CD4-positive, alpha-beta memory T cell (primary cell): ENCODE measurements at regions not wholly inside any gene's neighbourhood (a gene's known extent, or its start where the extent isn't known, plus 50 kb on each side); places are given as distances from the start of the nearest gene placed in this dataset.

Source experiments
- CTCF ChIA-PET: fragments of 350-600 bp; sonication (Branson Sonifier 250); formaldehyde crosslinking; loops from one replicate; lab custom pipeline; 2021; ENCODE audit warnings: inconsistent platforms; ENCODE audit not compliant: partially characterized antibody; lab: Charles Lee
- POLR2A ChIA-PET: fragments of 350-600 bp; sonication (Branson Sonifier 250); formaldehyde crosslinking; loops from one replicate; lab custom pipeline; 2021; ENCODE audit not compliant: partially characterized antibody; lab: Charles Lee
- DNase-seq, 5 donors: peaks; one replicate each; pipeline versions ENCODE4 v3.0.0 to v3.0.0-alpha.2; 2020 to 2022; ENCODE audit warnings: mixed read lengths in 1 of 5
- H3K27ac ChIP-seq: one replicate; pipeline ENCODE4 v1.7.0; 2013; ENCODE audit warnings: low read depth, low read length
- H3K27me3 ChIP-seq: 2 replicates; pipeline ENCODE4 v1.7.0; 2013; ENCODE audit warnings: mild to moderate bottlenecking, low read length, moderate library complexity; ENCODE audit not compliant: insufficient read depth
- H3K36me3 ChIP-seq: 2 replicates; pipeline ENCODE4 v1.7.0; 2013; ENCODE audit warnings: mild to moderate bottlenecking, low read length, moderate library complexity; ENCODE audit not compliant: insufficient read depth
- H3K4me1 ChIP-seq: 2 replicates; pipeline ENCODE4 v1.7.0; 2013; ENCODE audit warnings: mild to moderate bottlenecking, low read length, moderate library complexity; ENCODE audit not compliant: insufficient read depth
- H3K4me3 ChIP-seq, 2 donors: one replicate each; pipeline ENCODE4 v1.7.0; 2013; ENCODE audit warnings: low read length in 2 of 2, mild to moderate bottlenecking in 1 of 2
- H3K9me3 ChIP-seq, 2 donors: one replicate each; pipeline ENCODE4 v1.7.0; 2013; ENCODE audit warnings: low read length in 2 of 2, control low read depth in 1 of 2; ENCODE audit not compliant: control insufficient read depth in 1 of 2
- H3K27ac Mint-ChIP-seq, 7 donors: one replicate each; pipeline ENCODE4 v1.8.0; 2020 to 2021; ENCODE audit warnings: mixed read lengths in 7 of 7, mild to moderate bottlenecking in 6 of 7, inconsistent platforms in 3 of 7, moderate library complexity in 3 of 7
- H3K27me3 Mint-ChIP-seq, 2 donors: one replicate each; pipeline ENCODE4 v1.8.0; 2020 to 2021; ENCODE audit warnings: mixed read lengths in 2 of 2
- H3K36me3 Mint-ChIP-seq, 2 donors: one replicate each; pipeline ENCODE4 v1.8.0; 2020 to 2021; ENCODE audit warnings: mixed read lengths in 2 of 2, inconsistent platforms in 1 of 2, mild to moderate bottlenecking in 1 of 2
- H3K4me1 Mint-ChIP-seq, 4 donors: one replicate each; pipeline ENCODE4 v1.8.0; 2020 to 2021; ENCODE audit warnings: mixed read lengths in 4 of 4, mild to moderate bottlenecking in 1 of 4
- H3K4me3 Mint-ChIP-seq, 8 donors: one replicate each; pipeline ENCODE4 v1.8.0; 2020 to 2021; ENCODE audit warnings: mixed read lengths in 8 of 8, mild to moderate bottlenecking in 7 of 8, moderate library complexity in 6 of 8, inconsistent platforms in 3 of 8
- H3K9me3 Mint-ChIP-seq, 8 donors: one replicate each; pipeline ENCODE4 v1.8.0; 2020 to 2021; ENCODE audit warnings: mixed read lengths in 8 of 8, mild to moderate bottlenecking in 5 of 8, inconsistent platforms in 3 of 8, moderate library complexity in 1 of 8
- intact Hi-C: fragments of 100-400 bp; cut with micrococcal nuclease; formaldehyde crosslinking; loops from one replicate; pipeline ENCODE4 v1.15.1; 2023

DNA sequence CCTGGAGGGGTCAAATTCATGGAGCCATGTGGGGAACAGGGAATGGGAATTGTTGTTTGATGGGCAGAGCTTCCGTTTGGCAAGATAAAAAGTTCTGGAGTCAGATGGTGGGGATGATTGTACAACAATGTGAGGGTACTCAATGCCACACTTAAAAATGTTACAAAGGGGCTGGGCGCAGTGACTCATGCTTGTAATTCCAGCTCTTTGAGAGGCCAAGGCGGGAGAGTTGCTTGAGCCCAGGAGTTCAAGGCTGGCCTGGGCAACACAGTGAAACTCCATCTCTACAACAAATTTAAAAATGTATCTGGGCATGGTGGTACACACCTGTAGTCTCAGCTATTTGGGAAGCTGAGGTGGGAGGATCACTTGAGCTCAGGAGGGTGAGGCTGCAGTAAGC is 66.0 kb upstream of the DIO3 start:
- Histone ChIP-seq H3K27ac (no peak overlapping the region), H3K27me3 (no peaks in the 10 kb centered on the region), H3K4me3 (no peak overlapping the region), H3K9me3 (no peaks in the 10 kb centered on the region), H3K4me1 (no peaks in the 10 kb centered on the region), H3K36me3 (no peaks in the 10 kb centered on the region)
- H3K4me1 Mint-ChIP-seq = no peaks in the 10 kb centered on the region
- peaks cover 18 to 27% of the 10 kb centered on the region in 2 donors for H3K27me3 Mint-ChIP-seq
- no peak overlapping the region for H3K4me3 Mint-ChIP-seq
- DNase-seq = no peak
- H3K36me3 Mint-ChIP-seq = no peaks in the 10 kb centered on the region
- ChIA-PET POLR2A (no interaction called here), CTCF (no interaction called here)
- no peak overlapping the region for H3K27ac Mint-ChIP-seq
- peaks cover 0 to 6% (median 3%) of the 10 kb centered on the region in 8 donors for H3K9me3 Mint-ChIP-seq
- intact Hi-C loops = no loop called here

GRCh38 chr14:101495827-101496775 is 65.2 kb upstream of the DIO3 start:
- no peak for DNase-seq
- Histone ChIP-seq H3K4me1 (no peaks in the 10 kb centered on the region), H3K4me3 (no peak overlapping the region), H3K9me3 (no peaks in the 10 kb centered on the region), H3K27me3 (no peaks in the 10 kb centered on the region), H3K36me3 (no peaks in the 10 kb centered on the region), H3K27ac (no peak overlapping the region)
- peaks cover 0 to 6% (median 2%) of the 10 kb centered on the region in 8 donors for H3K9me3 Mint-ChIP-seq
- no peaks in the 10 kb centered on the region for H3K36me3 Mint-ChIP-seq
- H3K27me3 Mint-ChIP-seq = peaks cover 17 to 20% of the 10 kb centered on the region in 2 donors
- intact Hi-C loops = no loop called here
- ChIA-PET CTCF (no interaction called here), POLR2A (no interaction called here)
- H3K4me3 Mint-ChIP-seq = peak overlapping the region in 1 of 8 donors; percentile 42
- H3K4me1 Mint-ChIP-seq = no peaks in the 10 kb centered on the region
- no peak overlapping the region for H3K27ac Mint-ChIP-seq

DNA sequence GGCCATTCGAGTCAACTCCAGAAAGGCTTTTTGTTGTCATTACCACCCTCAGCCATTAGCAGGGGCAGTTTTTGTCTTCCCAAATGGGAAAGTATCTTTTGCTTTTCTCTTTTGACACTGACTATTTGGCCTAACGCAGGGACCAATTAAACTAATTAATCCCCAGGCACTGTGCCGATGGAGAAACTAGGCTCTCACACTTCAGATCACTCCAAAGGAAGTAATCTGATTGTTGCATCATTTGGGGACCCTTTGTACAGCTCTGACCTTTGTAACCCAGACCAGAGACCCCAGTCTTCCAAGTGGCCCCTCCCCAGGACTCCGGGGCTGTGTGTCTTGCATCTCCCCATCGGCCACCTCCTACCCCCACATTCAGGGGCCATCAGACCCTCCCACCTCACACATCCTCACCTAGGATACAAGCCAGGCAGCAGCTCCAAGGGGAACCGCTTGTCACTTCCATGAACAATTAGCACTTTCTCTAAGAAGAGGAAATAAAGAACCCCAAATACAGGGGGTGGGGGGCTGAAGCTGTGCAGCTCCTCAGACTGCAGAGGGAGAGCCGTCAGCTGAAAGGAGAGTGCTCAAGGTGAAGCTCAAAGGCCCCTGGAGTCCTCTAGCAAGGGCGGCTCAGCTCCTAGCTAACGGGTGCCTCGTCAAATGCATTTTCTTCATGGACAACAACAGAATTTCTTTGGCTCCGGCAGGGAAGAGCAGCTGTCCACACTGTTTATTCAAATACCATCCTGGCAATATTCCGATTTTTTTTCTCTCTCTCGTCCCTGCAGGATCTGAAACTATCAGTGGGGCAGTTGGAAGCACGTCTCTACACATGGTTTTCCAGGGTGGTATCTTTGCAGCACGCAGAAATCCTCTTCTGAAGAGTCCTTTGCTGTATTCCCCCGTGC is 64.3 kb upstream of the DIO3 start:
- POLR2A ChIA-PET = no interaction called here
- no peaks in the 10 kb centered on the region for H3K27me3 ChIP-seq
- H3K36me3 Mint-ChIP-seq = no peaks in the 10 kb centered on the region
- H3K4me3 ChIP-seq = no peak overlapping the region
- no peaks in the 10 kb centered on the region for H3K4me1 Mint-ChIP-seq
- no peaks in the 10 kb centered on the region for H3K9me3 ChIP-seq
- peaks cover 0 to 6% (median 2%) of the 10 kb centered on the region in 8 donors for H3K9me3 Mint-ChIP-seq
- H3K36me3 ChIP-seq = no peaks in the 10 kb centered on the region
- CTCF ChIA-PET = no interaction called here
- H3K4me1 ChIP-seq = no peaks in the 10 kb centered on the region
- H3K27ac Mint-ChIP-seq = no peak overlapping the region
- DNase-seq = no peak
- no peak overlapping the region for H3K4me3 Mint-ChIP-seq
- intact Hi-C loops = no loop called here
- H3K27me3 Mint-ChIP-seq = peaks cover 13 to 14% of the 10 kb centered on the region in 2 donors
- no peak overlapping the region for H3K27ac ChIP-seq

DNA sequence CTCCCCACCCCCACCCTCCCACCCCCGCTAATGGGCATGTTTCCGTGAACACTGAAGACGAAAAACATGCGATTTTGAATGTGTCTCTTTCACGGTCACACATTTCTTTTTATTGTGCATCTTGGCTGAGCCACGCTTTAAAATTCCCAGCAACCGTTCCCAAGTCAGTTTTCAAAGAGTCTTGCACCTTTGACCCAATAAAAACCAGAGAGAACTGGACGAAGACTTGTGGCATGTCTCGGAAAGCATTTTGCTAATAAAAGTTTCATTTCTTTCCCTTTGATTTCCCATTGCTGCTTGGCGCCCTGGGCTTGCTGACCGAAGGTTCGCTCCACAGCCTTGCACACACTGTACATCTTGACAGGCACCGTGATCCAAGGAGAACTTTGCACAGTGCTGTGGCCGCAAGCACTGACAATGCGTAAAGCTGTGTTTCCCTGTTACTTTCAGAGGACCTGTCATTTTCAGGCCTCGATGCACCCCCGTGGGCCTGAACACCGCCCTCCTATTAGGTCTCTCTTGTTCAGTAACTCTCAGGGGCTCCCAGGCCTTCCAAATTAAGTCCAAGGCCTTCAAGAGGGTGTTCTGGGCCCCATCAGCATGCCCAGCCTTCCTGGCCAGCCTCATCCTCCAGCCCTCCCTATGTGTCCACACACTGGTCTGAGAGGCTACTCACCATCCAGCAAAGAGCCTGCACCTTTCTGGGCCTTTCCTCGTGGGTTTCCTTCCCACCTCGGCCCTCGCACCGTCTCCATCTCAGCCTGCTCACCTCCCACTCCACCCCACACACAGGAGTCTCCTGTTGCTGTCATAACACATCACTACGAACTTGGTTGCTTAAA is 63.4 kb upstream of the DIO3 start:
- Mint-ChIP-seq H3K27me3 (peaks cover 12 to 14% of the 10 kb centered on the region in 2 donors), H3K9me3 (peaks cover 0 to 6% (median 2%) of the 10 kb centered on the region in 8 donors), H3K4me3 (no peak overlapping the region), H3K27ac (no peak overlapping the region), H3K4me1 (no peaks in the 10 kb centered on the region), H3K36me3 (no peaks in the 10 kb centered on the region)
- CTCF ChIA-PET = no interaction called here
- POLR2A ChIA-PET = no interaction called here
- intact Hi-C loops = no loop called here
- Histone ChIP-seq H3K4me3 (no peak overlapping the region), H3K36me3 (no peaks in the 10 kb centered on the region), H3K9me3 (no peaks in the 10 kb centered on the region), H3K27ac (no peak overlapping the region), H3K4me1 (no peaks in the 10 kb centered on the region), H3K27me3 (no peaks in the 10 kb centered on the region)
- DNase-seq = no peak

- Histone ChIP-seq H3K36me3 (no peaks in the 10 kb centered on the region), H3K4me3 (no peak overlapping the region), H3K27me3 (no peaks in the 10 kb centered on the region), H3K9me3 (no peaks in the 10 kb centered on the region), H3K27ac (no peak overlapping the region), H3K4me1 (no peaks in the 10 kb centered on the region)
- ChIA-PET POLR2A (no interaction called here), CTCF (no interaction called here)
- H3K27me3 Mint-ChIP-seq = peaks cover 12 to 14% of the 10 kb centered on the region in 2 donors
- H3K36me3 Mint-ChIP-seq = no peaks in the 10 kb centered on the region
- no peak overlapping the region for H3K27ac Mint-ChIP-seq
- no peak for DNase-seq
- intact Hi-C loops = no loop called here
- H3K9me3 Mint-ChIP-seq = peaks cover 0 to 5% (median 2%) of the 10 kb centered on the region in 8 donors
- H3K4me1 Mint-ChIP-seq = no peaks in the 10 kb centered on the region
- no peak overlapping the region for H3K4me3 Mint-ChIP-seq
Observed at GRCh38 chr14:101498526-101498860, 62.8 kb upstream of the DIO3 start.

DNA sequence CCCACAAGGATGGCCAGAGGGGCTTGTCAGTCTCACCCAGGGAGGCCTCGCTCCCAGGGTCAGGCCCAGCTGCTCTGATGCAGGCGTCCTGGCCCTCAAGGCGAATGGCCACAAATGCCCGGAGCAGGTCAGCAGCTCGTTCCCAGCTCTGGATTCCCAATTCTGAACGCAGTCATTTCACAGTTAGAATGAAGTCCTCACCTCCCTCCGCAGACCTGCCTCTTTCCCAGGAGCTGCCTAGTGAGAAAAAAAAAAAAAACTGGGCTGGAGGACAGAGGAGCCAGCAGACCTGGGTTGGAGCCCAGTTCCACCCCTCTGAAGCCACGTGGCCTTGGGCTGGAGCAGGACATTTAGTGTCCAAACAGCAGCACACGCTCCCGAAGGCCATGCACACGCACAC is 62.2 kb upstream of the DIO3 start:
- no peaks in the 10 kb centered on the region for H3K9me3 ChIP-seq
- POLR2A ChIA-PET = no interaction called here
- Mint-ChIP-seq H3K4me3 (no peak overlapping the region), H3K36me3 (no peaks in the 10 kb centered on the region), H3K9me3 (peaks cover 0 to 4% (median 0%) of the 10 kb centered on the region in 8 donors), H3K27me3 (peaks cover 10 to 14% of the 10 kb centered on the region in 2 donors), H3K4me1 (no peaks in the 10 kb centered on the region), H3K27ac (no peak overlapping the region)
- no peak overlapping the region for H3K4me3 ChIP-seq
- CTCF ChIA-PET = no interaction called here
- H3K4me1 ChIP-seq = no peaks in the 10 kb centered on the region
- no peaks in the 10 kb centered on the region for H3K36me3 ChIP-seq
- intact Hi-C loops = no loop called here
- no peaks in the 10 kb centered on the region for H3K27me3 ChIP-seq
- DNase-seq = no peak
- H3K27ac ChIP-seq = no peak overlapping the region
